Progenitor cell of endocrine pancreas (in vitro differentiated cells): ENCODE measurements at regions not wholly inside any gene's neighbourhood (a gene's known extent, or its start where the extent isn't known, plus 50 kb on each side); places are given as distances from the start of the nearest gene placed in this dataset.

Experiments used
- DNase-seq: peaks from one replicate; pipeline ENCODE4 v3.0.0; 2021; ENCODE audit warnings: low spot score; ENCODE audit not compliant: unreplicated experiment
- H3K27ac Mint-ChIP-seq: 2 replicates; pipeline ENCODE4 v1.8.0; 2021; ENCODE audit warnings: mild to moderate bottlenecking, moderate library complexity, mixed read lengths
- H3K27me3 Mint-ChIP-seq: 2 replicates; pipeline ENCODE4 v1.8.0; 2021; ENCODE audit warnings: mixed read lengths
- H3K36me3 Mint-ChIP-seq: 2 replicates; pipeline ENCODE4 v1.8.0; 2022; ENCODE audit warnings: mixed read lengths; ENCODE audit not compliant: insufficient read depth
- H3K4me1 Mint-ChIP-seq: 2 replicates; pipeline ENCODE4 v1.8.0; 2021; ENCODE audit warnings: low read depth, mixed read lengths
- H3K4me3 Mint-ChIP-seq: 2 replicates; pipeline ENCODE4 v1.8.0; 2021; ENCODE audit warnings: low read depth, mild to moderate bottlenecking, moderate library complexity, mixed read lengths
- H3K9me3 Mint-ChIP-seq: 2 replicates; pipeline ENCODE4 v1.8.0; 2021; ENCODE audit warnings: low read depth, mixed read lengths
- TF ChIP-seq, protein P1 (sequence below): fragments of 200-600 bp; sonication (generic); IDR thresholded peaks from one replicate; pipeline ENCODE4 v1.5.0; 2021; ENCODE audit warnings: antibody characterized with exemption, mild to moderate bottlenecking; ENCODE audit not compliant: unreplicated experiment

DNA sequence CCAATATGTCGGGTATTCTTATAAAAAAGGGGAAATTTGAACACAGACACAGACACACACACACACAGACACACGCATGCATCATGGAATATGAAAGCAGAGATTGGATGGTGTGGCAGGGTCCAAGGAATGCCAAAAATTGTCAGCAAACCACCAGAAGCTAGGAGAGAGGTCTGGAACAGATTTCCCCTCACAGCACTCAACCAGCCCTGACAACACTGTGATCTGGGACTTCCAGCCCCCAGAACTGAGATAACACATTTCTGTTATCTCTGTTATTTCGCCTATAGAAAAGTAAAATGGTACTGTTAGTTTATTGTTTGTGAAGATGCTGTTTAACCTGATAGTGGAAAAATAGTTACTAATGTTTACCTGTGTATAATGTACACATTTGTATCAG lies 145.4 kb upstream of the ZBED5 start:
- TF ChIP-seq, protein P1, sequence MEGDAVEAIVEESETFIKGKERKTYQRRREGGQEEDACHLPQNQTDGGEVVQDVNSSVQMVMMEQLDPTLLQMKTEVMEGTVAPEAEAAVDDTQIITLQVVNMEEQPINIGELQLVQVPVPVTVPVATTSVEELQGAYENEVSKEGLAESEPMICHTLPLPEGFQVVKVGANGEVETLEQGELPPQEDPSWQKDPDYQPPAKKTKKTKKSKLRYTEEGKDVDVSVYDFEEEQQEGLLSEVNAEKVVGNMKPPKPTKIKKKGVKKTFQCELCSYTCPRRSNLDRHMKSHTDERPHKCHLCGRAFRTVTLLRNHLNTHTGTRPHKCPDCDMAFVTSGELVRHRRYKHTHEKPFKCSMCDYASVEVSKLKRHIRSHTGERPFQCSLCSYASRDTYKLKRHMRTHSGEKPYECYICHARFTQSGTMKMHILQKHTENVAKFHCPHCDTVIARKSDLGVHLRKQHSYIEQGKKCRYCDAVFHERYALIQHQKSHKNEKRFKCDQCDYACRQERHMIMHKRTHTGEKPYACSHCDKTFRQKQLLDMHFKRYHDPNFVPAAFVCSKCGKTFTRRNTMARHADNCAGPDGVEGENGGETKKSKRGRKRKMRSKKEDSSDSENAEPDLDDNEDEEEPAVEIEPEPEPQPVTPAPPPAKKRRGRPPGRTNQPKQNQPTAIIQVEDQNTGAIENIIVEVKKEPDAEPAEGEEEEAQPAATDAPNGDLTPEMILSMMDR, result no peak
- peaks cover 21% of the 10 kb centered on the region for H3K27me3 Mint-ChIP-seq
- no peak for DNase-seq
- H3K4me1 Mint-ChIP-seq, result no peaks in the 10 kb centered on the region
- no peak overlapping the region for H3K4me3 Mint-ChIP-seq
- H3K36me3 Mint-ChIP-seq, result no peaks in the 10 kb centered on the region
- peaks cover 7% of the 10 kb centered on the region for H3K9me3 Mint-ChIP-seq
- H3K27ac Mint-ChIP-seq, result no peak overlapping the region

DNA sequence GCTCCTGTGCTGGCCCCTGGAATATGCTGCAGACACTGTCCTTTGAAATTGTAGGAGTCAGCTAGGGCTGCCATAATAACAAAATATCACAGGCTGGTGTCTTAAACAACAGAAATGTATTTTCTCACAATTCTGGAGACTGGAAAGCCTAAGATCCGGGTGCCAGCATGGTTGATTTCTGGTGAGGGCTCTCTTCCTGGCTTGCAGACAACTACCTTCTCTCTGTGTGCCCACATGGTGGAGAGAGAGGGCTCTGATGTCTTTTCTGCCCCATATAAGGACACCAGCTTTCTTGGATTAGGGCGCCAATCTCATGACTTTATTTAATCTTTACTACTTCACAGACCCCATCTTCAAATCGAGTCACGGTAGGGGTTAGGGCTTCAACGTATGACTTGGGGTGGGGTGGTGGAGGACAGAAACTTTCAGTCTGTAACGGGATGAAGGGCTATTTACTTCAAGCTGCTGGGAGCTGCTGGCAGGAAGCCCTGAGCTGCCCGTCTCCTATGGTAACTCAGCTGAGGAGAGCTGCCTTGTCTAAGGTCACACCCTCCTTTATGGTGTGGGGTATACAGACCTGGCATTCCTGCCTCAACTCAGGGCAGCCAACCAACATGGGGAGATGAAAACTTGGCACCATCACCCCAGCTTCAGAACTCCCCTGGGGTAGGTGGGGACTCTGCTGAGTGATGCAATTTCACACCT lies 142.9 kb upstream of the ZBED5 start:
- TF ChIP-seq, protein P1, result no peak
- no peaks in the 10 kb centered on the region for H3K36me3 Mint-ChIP-seq
- DNase-seq, result no peak
- no peak overlapping the region for H3K27ac Mint-ChIP-seq
- H3K27me3 Mint-ChIP-seq, result peaks cover 16% of the 10 kb centered on the region
- peaks cover 3% of the 10 kb centered on the region for H3K9me3 Mint-ChIP-seq
- no peak overlapping the region for H3K4me3 Mint-ChIP-seq
- no peaks in the 10 kb centered on the region for H3K4me1 Mint-ChIP-seq

- TF ChIP-seq, protein P1, result no peak
- H3K4me3 Mint-ChIP-seq, result no peak overlapping the region
- no peak for DNase-seq
- no peaks in the 10 kb centered on the region for H3K36me3 Mint-ChIP-seq
- H3K27me3 Mint-ChIP-seq, result peaks cover 12% of the 10 kb centered on the region
- H3K9me3 Mint-ChIP-seq, result no peaks in the 10 kb centered on the region
- H3K27ac Mint-ChIP-seq, result no peak overlapping the region
- no peaks in the 10 kb centered on the region for H3K4me1 Mint-ChIP-seq
These were observed 140.8 kb upstream of the ZBED5 start for GRCh38 chr11:10998674-10999073.

GRCh38 chr11:10996678-10997077 lies 138.8 kb upstream of the ZBED5 start:
- Mint-ChIP-seq H3K4me1 (no peaks in the 10 kb centered on the region), H3K27ac (no peak overlapping the region), H3K9me3 (no peaks in the 10 kb centered on the region), H3K4me3 (no peak overlapping the region), H3K36me3 (no peaks in the 10 kb centered on the region), H3K27me3 (peaks cover 8% of the 10 kb centered on the region)
- TF ChIP-seq, protein P1, result no peak
- DNase-seq, result no peak

DNA sequence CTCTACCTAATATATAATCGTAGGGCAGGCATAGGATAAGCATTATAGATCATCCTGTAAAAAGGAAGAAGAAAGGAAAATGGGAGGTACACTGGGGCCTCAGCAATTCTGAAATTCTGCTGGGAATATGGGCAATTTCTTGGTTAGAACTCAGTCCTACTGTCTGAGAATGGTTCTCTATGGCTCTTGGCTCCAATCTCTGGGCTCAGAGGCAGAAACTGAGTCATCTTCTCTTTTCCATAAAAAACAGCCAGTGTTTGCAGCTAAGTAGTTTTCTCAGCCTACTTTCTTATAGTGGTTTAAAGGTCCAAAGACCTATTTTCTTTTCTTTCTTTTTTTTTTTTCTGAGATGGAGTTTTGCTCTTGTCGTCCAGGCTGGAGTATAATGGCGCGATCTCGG lies 135.8 kb upstream of the ZBED5 start:
- Mint-ChIP-seq H3K9me3 (no peaks in the 10 kb centered on the region), H3K27me3 (peaks cover 5% of the 10 kb centered on the region), H3K36me3 (no peaks in the 10 kb centered on the region), H3K4me1 (no peaks in the 10 kb centered on the region), H3K4me3 (no peak overlapping the region), H3K27ac (no peak overlapping the region)
- DNase-seq, result no peak
- TF ChIP-seq, protein P1, result no peak
